Endothelial cell of umbilical vein (primary cell): ENCODE measurements at regions not wholly inside any gene's neighbourhood (a gene's known extent, or its start where the extent isn't known, plus 50 kb on each side); places are given as distances from the start of the nearest gene placed in this dataset.

ENCODE experiments used
- BruUV-seq: library from RNA; stranded (reverse); fragments of 400-500 nt; replicated peaks from 2 replicates; lab custom pipeline; 2021; lab: Mats Ljungman, UMichigan
- CTCF ChIA-PET: fragments of 300-600, 350-600 bp; sonication (Branson Sonifier 250); formaldehyde crosslinking; loops from one replicate; lab custom pipeline; 2021; ENCODE audit warnings: antibody characterized with exemption, inconsistent platforms; lab: Charles Lee
- POLR2A ChIA-PET: fragments of 300-600, 350-600 bp; sonication (Branson Sonifier 250); formaldehyde crosslinking; loops from one replicate; lab custom pipeline; 2021; ENCODE audit warnings: antibody characterized with exemption, inconsistent platforms; lab: Charles Lee
- DNase-seq: peaks from one replicate; pipeline ENCODE4 v3.0.0-alpha.2; 2011; ENCODE audit warnings: low read depth, low spot score
- FAIRE-seq: peaks from 2 replicates; lab custom pipeline; 2011; peaks lifted over from hg19 to GRCh38; lab: Jason Lieb, UNC
- H2AFZ ChIP-seq: 2 replicates; pipeline ENCODE4 v1.6.0; 2012; ENCODE audit warnings: low read depth, low read length, control low read depth, inconsistent platforms
- H3K27ac ChIP-seq: 2 replicates; pipeline ENCODE4 v1.5.1; 2011; ENCODE audit warnings: low read depth, mild to moderate bottlenecking, control low read depth, low read length, moderate library complexity; ENCODE audit not compliant: insufficient read depth
- H3K27me3 ChIP-seq, 2 experiments: 2 replicates each; pipeline versions ENCODE4 v1.6.0 to v1.6.1; 2011; ENCODE audit warnings: low read length in 2 of 2, mixed read lengths in 1 of 2; ENCODE audit not compliant: control insufficient read depth in 2 of 2, insufficient read depth in 2 of 2
- H3K36me3 ChIP-seq, 2 experiments: 2 replicates in 1 of 2; 3 replicates in 1 of 2; pipeline ENCODE4 v1.5.1; 2011; ENCODE audit warnings: low read length in 2 of 2, mild to moderate bottlenecking in 1 of 2, moderate library complexity in 1 of 2; ENCODE audit not compliant: control insufficient read depth in 2 of 2, insufficient read depth in 2 of 2; ENCODE audit errors: extremely low read depth in 1 of 2
- H3K4me1 ChIP-seq: 3 replicates; pipeline ENCODE4 v1.5.1; 2011; ENCODE audit warnings: mild to moderate bottlenecking, low read length; ENCODE audit not compliant: control insufficient read depth, insufficient read depth; ENCODE audit errors: extremely low read depth
- H3K4me2 ChIP-seq: 2 replicates; pipeline ENCODE4 v1.6.1; 2011; ENCODE audit warnings: low read length, control low read depth, mixed read lengths; ENCODE audit not compliant: insufficient read depth
- H3K4me3 ChIP-seq, 3 experiments: fragments of 200-600 bp in 1 of 3; sonication (generic), shearing (Covaris generic) in 1 of 3; replicated peaks in 1 of 3; 2 replicates each; pipeline ENCODE4 v1.5.1; 2011 to 2016; ENCODE audit warnings: control low read depth in 3 of 3, low read length in 3 of 3, mild to moderate bottlenecking in 2 of 3, inconsistent platforms in 1 of 3, low read depth in 1 of 3, moderate library complexity in 1 of 3; ENCODE audit not compliant: insufficient read depth in 1 of 3
- H3K79me2 ChIP-seq: 2 replicates; pipeline ENCODE4 v1.6.0; 2012; ENCODE audit warnings: low read length, inconsistent platforms; ENCODE audit not compliant: control insufficient read depth, insufficient read depth
- H3K9ac ChIP-seq: replicated peaks from 2 replicates; pipeline ENCODE3; 2011; ENCODE audit warnings: low read length, control low read depth; ENCODE audit not compliant: insufficient read depth; ENCODE audit errors: extremely low read depth
- H3K9me1 ChIP-seq: replicated peaks from 3 replicates; pipeline ENCODE4 v1.6.0; 2011; ENCODE audit warnings: mild to moderate bottlenecking, low read length; ENCODE audit not compliant: control insufficient read depth, insufficient read depth; ENCODE audit errors: extremely low read depth
- H3K9me3 ChIP-seq: replicated peaks from 2 replicates; pipeline ENCODE4 v1.5.1; 2012; ENCODE audit warnings: low read length, inconsistent platforms; ENCODE audit not compliant: control insufficient read depth, insufficient read depth
- H4K20me1 ChIP-seq: replicated peaks from 2 replicates; pipeline ENCODE3; 2011; ENCODE audit warnings: mild to moderate bottlenecking, low read length; ENCODE audit not compliant: control insufficient read depth, insufficient read depth; ENCODE audit errors: extremely low read depth
- CTCF ChIP-seq, 2 donors: IDR thresholded peaks; 1 replicate in 1 of 2; 2 replicates in 1 of 2; pipeline ENCODE4 v1.5.1; 2011; ENCODE audit warnings: low read length in 2 of 2, mild to moderate bottlenecking in 2 of 2, moderate library complexity in 2 of 2, control low read depth in 1 of 2, inconsistent platforms in 1 of 2, low read depth in 1 of 2; ENCODE audit not compliant: insufficient read depth in 1 of 2; ENCODE audit errors: extremely low read depth in 1 of 2
- EZH2 ChIP-seq: IDR thresholded peaks from 2 replicates; pipeline ENCODE4 v1.6.1; 2012; ENCODE audit warnings: borderline replicate concordance, low read depth, mild to moderate bottlenecking, moderate library complexity, low read length, inconsistent platforms; ENCODE audit not compliant: severe bottlenecking
- FOS ChIP-seq: IDR thresholded peaks from 2 replicates; pipeline ENCODE4 v1.6.1; 2011; ENCODE audit warnings: mild to moderate bottlenecking, low read length, moderate library complexity, borderline replicate concordance; ENCODE audit not compliant: insufficient read depth
- GATA2 ChIP-seq: IDR thresholded peaks from 2 replicates; pipeline ENCODE4 v1.7.0; 2011; ENCODE audit warnings: low read depth, mild to moderate bottlenecking, moderate library complexity, mixed read lengths, low read length; ENCODE audit not compliant: insufficient read length, insufficient read depth
- JUN ChIP-seq: IDR thresholded peaks from 2 replicates; pipeline ENCODE4 v1.6.1; 2011; ENCODE audit warnings: borderline replicate concordance, low read depth; ENCODE audit not compliant: insufficient read length, insufficient read depth
- MYC ChIP-seq: IDR thresholded peaks from one replicate; pipeline ENCODE4 v1.6.1; 2011; ENCODE audit warnings: mild to moderate bottlenecking, low read depth, low read length
- POLR2A ChIP-seq: IDR thresholded peaks from 2 replicates; pipeline ENCODE4 v1.6.1; 2012; ENCODE audit warnings: low read depth, mild to moderate bottlenecking, control low read depth, low read length
- POLR2AphosphoS5 ChIP-seq: IDR thresholded peaks from 2 replicates; pipeline ENCODE4 v1.6.1; 2012; ENCODE audit warnings: low read depth, mild to moderate bottlenecking, control low read depth, low read length, moderate library complexity; ENCODE audit not compliant: insufficient read depth
- dilution Hi-C: fragments of 300-500 bp; cut with MboI; formaldehyde crosslinking; loops from one replicate; pipeline ENCODE4 v1.15.0; 2019; ENCODE audit warnings: low sequenced_read_pairs; ENCODE audit not compliant: extremely low pct_ligation_motif_present
- intact Hi-C: fragments of 100-400 bp; cut with micrococcal nuclease; formaldehyde crosslinking; loops from one replicate; pipeline ENCODE4 v1.10.0; 2022
- TF ChIP-seq, protein P1 (sequence below): IDR thresholded peaks from 2 replicates; pipeline ENCODE4 v1.6.1; 2011; ENCODE audit not compliant: insufficient read depth, insufficient read length

DNA sequence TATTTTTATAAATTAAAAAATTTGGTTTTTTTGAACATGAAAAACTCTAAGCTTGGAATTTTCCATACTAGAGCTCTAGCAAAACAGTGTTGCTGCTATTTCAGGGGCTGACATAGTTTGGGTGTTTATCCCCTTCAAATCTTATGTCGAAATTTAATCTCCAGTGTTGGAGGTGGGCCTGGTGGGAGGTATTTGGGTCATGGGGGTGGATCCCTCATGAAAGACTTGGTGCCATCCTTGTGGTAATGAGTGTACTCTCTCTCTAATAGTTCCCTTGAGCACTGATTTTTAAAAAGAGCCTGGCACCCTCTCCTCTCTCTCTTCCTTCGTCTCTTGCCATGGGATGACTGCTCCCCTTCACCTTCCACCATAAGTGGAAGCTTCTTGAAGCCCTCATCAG is 244.6 kb upstream of the UBE2E3 start:
- Histone ChIP-seq H3K9ac (no peak overlapping the region), H3K27ac (no peak overlapping the region), H2AFZ (no peak overlapping the region), H3K4me2 (no peak overlapping the region), H4K20me1 (no peaks in the 10 kb centered on the region), H3K79me2 (no peaks in the 10 kb centered on the region), H3K9me3 (no peaks in the 10 kb centered on the region), H3K9me1 (no peaks in the 10 kb centered on the region), H3K27me3 (no peaks in the 10 kb centered on the region), H3K4me3 (no peak overlapping the region), H3K36me3 (no peaks in the 10 kb centered on the region), H3K4me1 (no peaks in the 10 kb centered on the region)
- TF ChIP-seq EZH2, result no peak
- TF ChIP-seq CTCF (IDR thresholded peaks at IDR 0.05; ENCODE audit: extremely low read depth in 1 of 2, insufficient read depth in 1 of 2, low read depth in 1 of 2, low read length in 2 of 2), result no peak
- TF ChIP-seq, protein P1, sequence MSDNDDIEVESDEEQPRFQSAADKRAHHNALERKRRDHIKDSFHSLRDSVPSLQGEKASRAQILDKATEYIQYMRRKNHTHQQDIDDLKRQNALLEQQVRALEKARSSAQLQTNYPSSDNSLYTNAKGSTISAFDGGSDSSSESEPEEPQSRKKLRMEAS, result no peak
- TF ChIP-seq GATA2, result no peak
- TF ChIP-seq POLR2A, result no peak
- no peak for TF ChIP-seq JUN
- TF ChIP-seq POLR2AphosphoS5, result no peak
- TF ChIP-seq FOS, result no peak
- no peak for TF ChIP-seq MYC
- POLR2A ChIA-PET, result no interaction called here
- intact Hi-C loops, result no loop called here
- DNase-seq (no peak), FAIRE-seq (no peak)
- CTCF ChIA-PET, result no interaction called here
- no TSS peak for BruUV-seq
- dilution Hi-C loops, result no loop called here
